Stimulated activated CD4-positive, alpha-beta T cell treated with anti-CD3 and anti-CD28 coated beads, Interleukin-15, amount 100 ng/mL, for 1 hour (primary cell): ENCODE measurements at regions not wholly inside any gene's neighbourhood (a gene's known extent, or its start where the extent isn't known, plus 50 kb on each side); places are given as distances from the start of the nearest gene placed in this dataset.

Experiments used
- DNase-seq, 2 donors: peaks; one replicate each; pipeline ENCODE4 v3.0.0-alpha.2; 2020; ENCODE audit warnings: low read depth in 1 of 2, low spot score in 1 of 2

DNA sequence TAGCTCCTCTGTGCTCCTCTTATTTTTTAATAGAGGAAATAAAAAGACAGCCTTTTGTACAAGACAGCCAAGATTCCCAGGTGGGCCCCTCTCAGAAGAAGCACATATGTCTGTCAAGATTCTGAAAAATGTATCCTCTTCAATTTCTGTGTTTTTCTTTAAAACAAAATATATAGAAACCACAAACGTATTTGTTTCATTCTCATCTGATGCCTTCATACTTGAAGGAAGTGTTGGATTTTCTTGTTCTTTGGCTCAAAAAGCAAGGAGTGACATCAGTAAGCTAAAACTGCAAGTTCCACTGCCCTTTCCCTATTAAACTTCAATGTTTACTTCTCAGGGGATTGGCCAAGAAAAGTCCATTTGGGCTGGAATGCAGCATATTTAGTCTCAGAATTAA is 193.8 kb upstream of the OSR1 start:
- DNase-seq: no peak

DNA sequence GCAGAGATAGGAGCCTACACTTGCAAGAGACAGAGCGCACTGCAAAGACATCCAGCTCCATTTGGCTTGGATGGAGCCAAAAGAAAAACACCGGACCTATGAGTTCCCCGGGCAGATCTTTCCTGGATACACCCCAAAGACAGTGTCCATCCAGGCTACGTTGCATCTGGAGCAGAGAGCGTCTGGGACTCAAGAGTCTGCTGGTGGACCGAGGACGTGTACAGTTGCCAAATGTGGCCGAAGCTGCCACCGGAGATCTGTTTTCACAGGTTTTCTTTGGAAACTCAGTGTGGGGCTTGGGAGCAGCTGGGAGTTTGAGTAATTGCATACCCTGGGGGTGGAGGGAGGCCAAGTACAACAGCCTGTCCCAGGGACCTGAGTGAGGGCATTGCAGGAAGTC is 192.3 kb upstream of the OSR1 start:
- DNase-seq: no peak

DNA sequence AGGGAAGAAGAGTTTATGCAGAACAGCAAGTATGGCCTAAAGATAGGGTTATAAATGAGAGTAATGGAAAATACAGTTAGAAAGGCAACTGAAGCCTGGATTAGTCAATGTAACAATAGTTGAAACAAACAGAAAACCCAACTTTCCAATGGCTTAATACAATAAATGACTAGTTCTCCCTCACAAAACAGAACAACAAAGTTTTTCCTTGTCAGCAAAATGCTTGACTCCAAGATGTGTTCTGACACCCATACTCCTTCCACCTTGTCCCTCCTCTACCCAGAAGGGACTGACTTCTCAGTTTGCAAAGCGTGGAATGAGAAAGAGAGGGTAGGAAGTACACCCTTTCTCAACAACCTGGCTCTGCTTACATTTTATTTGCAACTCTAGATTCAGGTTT is 191.4 kb upstream of the OSR1 start:
- no peak for DNase-seq

DNA sequence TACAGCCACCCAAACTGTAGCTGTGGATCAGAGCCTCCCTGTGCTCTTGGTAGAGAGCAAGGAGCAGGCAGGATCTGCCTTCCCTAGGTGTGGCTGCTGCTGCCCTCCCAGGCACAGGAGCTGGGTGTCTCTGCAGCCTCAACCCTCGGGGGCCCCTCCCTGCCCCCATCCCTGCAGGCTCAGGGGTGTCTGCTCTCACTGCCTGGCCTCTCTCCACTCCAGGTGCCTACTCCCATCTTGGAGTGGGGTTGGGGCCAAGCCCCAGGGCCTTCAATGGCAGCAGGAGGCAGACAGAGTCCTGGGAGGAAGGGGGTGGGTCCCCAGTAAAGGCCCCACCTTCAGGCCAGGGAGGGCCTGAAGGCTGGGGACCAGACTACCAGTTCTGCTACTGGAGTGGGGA is 189.7 kb upstream of the OSR1 start:
- DNase-seq: no peak

DNA sequence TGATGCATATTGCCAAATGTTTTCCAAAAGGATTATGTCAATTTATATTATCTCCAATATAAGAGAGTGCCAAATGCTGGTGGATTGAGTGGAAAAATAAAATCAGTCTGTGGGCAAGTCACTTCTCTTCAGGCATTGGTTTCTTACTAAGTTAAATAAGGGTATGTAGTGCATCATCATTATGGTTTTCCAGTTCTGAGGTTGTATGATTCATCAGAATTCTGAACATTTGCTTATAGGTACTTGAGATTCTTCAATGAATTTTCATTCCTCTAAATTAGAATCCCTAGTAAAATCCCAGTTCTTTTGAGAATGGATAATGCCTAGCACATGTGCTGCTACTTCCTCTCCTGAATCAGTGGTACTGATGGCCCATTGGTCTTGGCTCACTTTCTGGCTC is 188.9 kb upstream of the OSR1 start:
- DNase-seq: no peak

DNA sequence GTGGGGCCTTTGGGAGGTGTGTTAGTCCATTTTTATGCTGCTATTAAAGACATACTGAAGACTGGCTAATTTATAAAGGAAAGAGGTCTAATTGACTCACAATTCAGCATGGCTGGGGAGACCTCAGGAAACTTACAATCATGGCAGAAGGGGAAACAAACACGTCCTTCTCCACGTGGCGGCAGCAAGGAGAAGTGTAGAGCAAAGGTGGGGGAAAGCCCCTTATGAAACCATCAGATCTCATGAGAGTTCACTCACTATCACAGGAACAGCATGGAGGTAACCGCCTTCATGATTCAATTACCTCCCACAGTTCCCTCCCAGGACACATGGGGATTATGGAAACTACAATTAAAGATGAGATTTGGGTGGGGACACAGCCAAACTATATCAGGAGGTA is 187.1 kb upstream of the OSR1 start:
- no peak for DNase-seq

DNA sequence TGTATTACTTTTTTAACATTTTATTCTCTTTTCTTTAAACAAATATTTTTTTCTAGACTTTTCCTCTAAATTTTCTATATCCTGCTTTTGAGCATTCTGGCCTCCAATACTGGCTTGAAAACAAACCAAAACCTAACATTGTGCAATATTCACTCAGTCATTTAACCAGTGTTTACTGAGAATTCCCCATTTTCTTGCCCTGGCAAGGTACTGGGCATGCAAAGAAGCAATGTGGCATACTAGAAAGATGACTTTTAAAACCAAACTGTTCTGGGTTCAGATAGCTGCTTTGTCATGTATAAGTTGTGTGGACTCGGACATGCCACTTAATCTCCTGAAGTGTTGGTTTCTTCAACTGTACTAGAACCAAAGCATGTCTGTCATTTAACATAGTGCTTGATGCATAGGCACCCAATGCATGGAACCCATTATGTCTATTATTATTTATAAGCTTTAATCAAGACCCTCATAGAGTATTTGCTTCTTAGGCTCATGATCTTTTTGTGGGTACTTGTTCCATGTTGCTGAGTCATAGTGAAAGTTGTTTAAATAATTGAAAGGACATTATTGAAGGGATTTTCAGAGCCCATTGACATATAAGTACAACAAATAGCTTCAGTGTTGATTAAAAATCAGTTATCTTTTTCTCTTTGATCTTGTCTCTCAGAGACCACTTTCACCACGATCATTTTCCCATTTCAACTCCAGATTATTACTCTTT is 185.4 kb upstream of the OSR1 start:
- DNase-seq: no peak

DNA sequence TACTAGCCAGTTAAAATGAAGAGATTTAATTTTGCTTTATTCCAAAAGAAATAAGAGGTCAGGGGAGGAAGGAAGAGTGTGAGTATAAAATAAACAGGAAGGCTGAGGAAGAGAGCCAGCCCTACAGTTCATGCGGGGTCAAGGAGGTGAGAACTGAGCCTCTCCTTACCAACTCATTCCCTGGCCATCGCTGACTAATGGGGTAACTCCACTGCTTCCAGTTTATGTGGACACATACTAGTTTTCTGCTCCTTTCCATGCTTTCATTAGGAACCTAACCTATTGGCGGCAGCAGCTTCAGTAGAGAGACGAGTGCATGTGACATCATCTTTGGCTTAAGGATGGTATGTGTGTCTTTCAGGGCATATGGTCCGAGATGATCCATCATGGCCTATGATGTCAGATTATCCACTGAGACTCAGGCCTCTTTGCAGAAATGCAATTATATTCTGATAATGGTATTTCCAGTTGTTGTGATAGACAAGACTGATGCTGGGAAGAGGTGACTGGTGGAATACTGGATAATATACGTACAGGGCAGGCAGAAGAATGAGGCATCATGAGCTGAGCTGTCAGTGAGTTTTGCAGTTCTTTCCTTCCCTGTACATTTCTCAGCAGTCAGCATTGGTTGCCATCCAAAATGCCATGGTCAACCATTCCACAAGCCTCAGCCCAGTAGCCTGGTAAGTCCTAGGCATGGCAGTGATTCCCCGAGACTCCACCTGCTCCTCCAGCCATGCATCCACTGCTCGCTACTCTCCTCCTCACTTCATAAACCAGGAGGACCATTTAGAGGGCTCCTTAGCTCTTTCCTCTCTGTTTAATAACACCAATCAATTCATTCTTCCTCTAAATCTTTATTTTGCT is 184.6 kb upstream of the OSR1 start:
- no peak for DNase-seq

DNA sequence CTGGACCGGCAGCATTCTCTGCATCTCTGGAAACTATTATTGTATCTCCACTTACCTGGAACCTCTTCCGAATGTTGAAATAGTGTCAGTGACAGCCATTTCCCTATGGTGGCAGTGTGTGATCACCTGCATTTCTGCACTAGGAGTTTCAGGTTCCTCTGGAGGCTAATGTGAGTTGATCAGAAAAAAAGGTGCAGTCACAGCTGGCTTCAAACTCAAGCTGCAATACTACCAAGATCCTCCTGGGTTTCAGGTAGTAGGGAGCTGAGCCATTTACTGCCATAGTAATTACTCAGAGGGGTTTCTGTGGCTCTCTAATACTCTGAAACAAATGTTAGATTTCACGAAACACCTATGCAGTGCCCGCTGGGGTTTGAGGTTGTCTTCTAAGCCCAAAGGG is 183.5 kb upstream of the OSR1 start:
- no peak for DNase-seq

DNA sequence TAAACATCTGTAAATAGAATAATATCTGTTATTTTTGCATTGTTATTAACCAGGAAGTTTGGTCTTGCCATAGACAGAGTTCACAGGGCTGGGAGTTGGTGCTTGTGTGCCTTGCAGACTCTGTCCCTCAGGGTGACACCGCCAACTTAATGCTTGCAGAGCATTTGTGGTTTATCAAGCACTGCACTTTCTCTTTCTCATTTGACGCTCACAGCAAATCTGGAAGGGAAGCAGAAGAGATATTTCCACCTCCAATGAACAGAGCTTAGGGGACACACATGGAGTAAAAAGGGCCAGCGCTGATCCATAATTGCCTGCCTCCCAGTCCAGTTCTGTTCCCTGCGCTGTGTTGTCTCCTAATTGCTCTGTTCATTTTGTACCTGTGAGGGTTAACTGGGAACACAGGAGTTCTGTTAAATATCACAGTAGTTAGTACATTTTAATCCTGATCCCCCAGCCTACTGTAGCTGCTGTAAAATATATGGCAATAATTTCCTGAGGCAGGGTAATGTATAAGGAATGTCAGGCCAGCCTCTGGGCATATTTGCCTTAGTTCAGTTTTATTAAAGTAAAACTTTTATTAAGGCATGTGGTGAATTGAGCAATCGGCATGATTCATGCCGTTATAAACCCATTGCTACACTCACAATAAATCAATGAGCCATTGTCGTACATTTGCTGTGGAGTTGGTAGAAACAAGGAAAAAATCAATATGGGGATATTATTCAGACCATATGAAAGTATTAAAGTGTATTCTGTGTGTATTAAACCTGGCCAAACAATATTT is 182.5 kb upstream of the OSR1 start:
- no peak for DNase-seq

DNA sequence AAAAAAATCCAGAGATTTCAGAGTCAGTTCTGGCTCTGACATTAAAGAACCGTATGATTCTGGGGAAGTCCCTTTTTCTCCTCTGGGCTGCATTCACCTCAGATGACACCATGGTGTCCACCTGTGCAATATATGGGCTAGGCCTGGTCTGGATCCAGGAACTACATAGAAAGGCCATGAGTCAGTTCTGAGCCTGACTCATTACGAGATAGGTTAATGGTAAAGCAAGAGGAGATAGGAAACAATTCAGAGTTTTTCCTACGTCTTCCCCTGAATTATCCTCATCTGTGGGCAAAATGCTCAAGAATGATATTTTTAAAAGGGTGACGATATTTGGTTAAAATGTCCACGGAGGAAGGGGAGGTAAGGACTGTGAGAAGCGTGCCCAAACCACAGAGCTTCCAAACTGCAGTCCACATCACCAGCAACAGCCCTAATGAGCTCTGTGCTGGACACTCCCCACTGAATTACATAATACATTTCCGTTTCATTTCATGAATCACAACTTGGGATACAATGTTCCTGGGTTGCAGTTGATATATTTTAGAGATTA is 180.1 kb upstream of the OSR1 start:
- DNase-seq: no peak

DNA sequence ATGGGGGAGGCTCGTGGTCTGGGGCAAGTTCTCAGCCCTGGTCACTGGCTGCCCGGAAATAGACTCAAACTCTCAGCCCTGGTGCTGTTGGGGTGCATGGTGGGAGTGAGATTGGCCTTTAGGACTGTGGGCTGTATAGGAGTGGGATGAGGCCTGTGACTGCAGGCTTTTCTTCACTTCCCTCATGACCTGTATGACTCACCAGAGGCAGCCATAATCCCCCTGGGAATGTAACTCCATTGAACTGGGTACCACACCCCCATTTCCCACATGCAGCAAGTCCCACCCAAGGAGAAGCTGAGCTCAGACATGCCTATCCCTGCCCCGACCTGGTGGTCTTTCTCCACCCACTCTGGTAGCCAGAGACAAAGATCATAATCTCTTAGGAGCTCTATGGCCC is 177.7 kb upstream of the OSR1 start:
- DNase-seq: no peak

DNA sequence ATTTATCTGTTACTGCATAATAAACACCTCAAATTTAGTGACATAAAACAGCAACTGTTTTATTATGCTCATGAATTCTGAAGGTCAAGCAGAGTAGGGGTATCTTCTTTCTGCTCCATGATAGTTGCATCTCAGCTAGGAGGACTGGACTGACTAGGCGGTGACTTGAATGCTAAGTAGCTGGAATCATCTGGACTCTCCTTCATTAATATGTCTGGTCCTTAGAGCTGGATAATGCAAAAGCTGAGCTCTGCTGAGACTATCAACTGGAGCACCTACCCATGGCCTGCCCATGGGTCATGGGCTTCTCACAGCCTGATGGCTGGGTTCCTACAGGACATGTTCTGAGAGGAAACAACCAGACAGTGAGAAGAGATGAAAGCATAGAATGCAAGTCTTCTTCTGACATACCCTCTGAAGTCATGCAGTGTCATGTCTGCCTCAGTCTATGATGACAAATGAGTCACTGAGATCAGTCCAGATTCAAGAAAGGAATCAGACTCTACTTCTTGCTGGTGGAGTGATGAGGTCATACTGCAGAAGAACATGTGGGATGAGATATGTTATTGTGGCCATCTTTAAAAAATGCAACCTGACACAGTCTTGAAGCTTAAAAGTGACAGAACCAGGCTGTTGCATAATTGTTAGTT is 174.2 kb upstream of the OSR1 start:
- no peak for DNase-seq

DNA sequence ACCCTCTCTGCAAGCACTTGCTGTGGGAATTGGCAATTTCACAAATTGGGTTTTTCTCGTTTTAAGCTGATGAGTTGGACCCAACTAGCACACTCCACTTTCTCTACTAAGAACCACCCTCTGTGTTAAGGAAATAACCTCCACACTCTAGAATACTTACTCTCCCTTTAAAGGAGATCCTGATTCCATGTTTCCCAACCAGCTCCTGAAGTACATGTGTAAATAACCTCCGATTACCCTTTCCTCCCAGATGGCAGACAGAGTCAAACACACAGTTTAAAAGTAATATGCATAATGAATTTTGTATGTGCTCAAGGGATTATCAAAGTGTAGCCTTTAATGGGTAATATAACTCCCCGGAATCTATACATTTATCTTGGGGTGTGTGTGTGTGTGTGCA is 171.3 kb upstream of the OSR1 start:
- DNase-seq: no peak

DNA sequence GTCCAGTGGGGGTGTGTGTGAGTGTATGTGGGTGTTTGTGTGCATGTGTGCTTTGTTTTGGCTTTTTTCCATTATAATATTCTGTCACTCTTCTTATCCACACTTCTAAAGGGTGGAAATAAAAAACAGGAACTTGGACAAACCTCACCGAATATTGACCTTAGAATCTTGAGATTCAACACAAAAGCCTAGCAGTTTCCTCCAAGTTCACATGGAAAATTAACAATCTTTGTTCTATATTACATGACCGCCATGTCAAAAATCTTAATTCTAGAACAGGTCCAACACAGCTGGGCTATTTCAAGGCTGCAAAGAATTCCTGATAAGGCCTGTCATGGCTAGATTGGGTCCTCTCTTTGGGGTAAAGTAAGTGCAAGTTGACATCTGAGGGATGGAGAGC is 169.3 kb upstream of the OSR1 start:
- DNase-seq: no peak

DNA sequence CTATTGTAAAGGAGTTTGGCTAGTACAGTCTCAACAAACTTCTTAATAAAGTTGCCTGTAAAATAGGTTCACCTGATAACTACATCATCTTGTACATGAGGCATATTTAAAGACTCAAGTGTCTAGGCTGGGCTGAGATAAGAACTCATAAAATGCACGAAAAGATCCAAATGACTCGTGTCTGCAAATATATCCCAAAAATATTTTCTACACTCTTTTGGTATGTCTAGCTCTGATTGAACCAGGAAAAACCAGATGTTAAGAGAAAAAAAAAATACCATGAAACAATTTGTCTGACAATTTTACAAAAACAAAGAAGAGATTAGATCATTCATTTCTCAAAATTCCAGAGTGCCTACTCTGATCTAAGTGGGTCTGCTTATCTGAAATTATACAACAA is 166.9 kb upstream of the OSR1 start:
- DNase-seq: no peak

DNA sequence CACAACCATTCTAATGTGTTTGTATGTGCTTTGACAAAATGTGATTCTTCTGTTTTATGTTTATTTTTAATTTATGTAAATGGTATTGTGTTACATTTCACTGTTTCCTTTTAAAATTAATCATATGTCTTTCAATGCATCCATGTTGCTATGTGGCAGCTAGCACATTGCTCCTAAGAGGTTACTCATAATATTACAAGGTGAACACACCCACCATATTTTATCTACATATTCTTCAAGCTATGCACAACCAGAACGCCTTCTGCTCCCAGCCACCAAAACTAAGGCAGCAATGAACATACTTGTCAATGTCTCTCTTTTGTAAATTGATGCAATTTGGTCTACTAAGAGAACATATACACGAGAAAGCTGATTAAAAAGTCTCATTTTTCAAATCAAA is 160.6 kb upstream of the OSR1 start:
- DNase-seq: no peak

DNA sequence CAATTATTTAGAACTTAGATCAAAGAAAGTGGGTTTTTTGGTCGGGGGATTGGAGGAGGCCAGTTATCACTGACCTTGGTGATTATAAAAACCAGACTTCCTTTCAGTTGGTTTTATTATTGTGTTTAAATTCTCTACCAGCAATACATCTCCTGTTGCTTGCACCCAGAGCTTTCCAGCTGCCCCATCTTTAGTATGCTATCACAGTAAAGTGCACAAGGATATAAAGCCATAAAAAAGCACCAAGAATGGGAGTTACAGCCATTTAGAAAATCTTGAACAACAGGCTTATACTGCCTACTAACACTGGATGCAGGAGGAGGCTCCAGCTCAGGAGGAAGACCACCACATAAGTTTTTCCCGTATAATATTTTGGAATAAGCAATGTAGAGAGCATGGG is 148.7 kb upstream of the OSR1 start:
- DNase-seq: no peak

DNA sequence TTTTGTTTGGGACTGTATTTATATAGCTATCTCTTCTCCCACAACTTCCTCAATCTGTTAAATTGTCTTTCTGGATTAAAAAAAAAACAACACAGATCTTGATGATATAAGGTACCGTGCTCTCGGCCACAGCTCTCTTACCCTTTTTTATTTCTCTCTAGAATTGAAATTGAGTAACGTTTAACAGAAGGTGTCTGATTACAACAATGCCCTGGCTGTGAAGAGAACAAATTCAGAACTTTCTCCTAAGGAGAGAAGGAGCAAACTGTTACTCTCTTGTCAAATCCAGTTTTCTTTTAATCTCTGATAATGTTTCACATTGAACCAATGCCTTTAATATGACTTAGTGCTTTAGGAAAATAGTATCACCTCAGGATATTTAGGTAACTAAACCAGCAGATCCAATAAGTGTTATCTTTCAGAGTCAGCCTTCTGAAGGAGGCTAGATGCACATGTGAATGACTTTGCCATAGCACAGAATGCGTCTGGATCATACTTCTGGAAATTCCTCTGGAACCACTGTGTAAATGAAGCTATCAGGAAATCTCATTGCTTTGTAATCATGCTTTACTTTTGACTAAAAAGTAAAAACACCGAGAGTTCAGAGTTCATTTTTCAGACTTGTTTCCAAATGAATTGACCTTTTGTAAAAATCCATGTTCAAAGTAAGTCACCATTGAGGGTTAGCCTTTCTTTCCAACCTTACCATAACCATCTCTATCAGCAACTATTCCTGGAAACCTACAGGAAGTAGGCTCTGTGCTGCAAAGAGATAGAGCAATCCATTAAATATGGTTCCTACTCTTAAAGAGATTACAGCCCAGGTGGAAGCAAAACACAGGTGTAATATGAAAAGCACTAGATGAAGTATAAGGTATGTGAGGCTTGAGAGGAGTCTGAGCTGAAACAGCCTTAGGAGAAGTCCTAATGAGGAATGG is 147.0 kb upstream of the OSR1 start:
- DNase-seq: no peak
